Muscle of leg (tissue), 3 donors: ENCODE measurements at regions not wholly inside any gene's neighbourhood (a gene's known extent, or its start where the extent isn't known, plus 50 kb on each side); places are given as distances from the start of the nearest gene placed in this dataset.

ENCODE experiments used
- DNase-seq: peaks from one replicate; pipeline ENCODE4 v3.0.0; 2013
- H3K27ac ChIP-seq: one replicate; pipeline ENCODE4 v1.5.1; 2013; ENCODE audit warnings: mild to moderate bottlenecking, low read length, control low read depth
- H3K27me3 ChIP-seq: one replicate; pipeline ENCODE4 v1.6.1; 2013; ENCODE audit warnings: low read length; ENCODE audit not compliant: control insufficient read depth, insufficient read depth
- H3K36me3 ChIP-seq: one replicate; pipeline ENCODE4 v1.6.1; 2013; ENCODE audit warnings: low read length; ENCODE audit not compliant: control insufficient read depth, insufficient read depth
- H3K4me1 ChIP-seq: one replicate; pipeline ENCODE4 v1.6.1; 2013; ENCODE audit warnings: low read length; ENCODE audit not compliant: control insufficient read depth, insufficient read depth
- H3K4me3 ChIP-seq: one replicate; pipeline ENCODE4 v1.5.1; 2013; ENCODE audit warnings: low read length, control low read depth
- H3K9me3 ChIP-seq: replicated peaks from 2 replicates; pipeline ENCODE4 v1.6.1; 2013; ENCODE audit warnings: low read depth, low read length; ENCODE audit not compliant: control insufficient read depth
- WGBS: methylation state at CpG from one replicate; pipeline ENCODE4 v1.1.5; 2013; ENCODE audit warnings: missing lambda C conversion rate; ENCODE audit not compliant: insufficient coverage; 5-methylcytosine and 5-hydroxymethylcytosine counted together

GRCh38 chr11:127182586-127183203, 182.1 kb upstream of the KIRREL3 start:
- Histone ChIP-seq H3K27ac (no peak overlapping the region), H3K4me3 (no peak overlapping the region), H3K9me3 (no peaks in the 10 kb centered on the region), H3K36me3 (no peaks in the 10 kb centered on the region), H3K27me3 (peaks cover 2% of the 10 kb centered on the region), H3K4me1 (no peaks in the 10 kb centered on the region)
- DNase-seq: peak; percentile 5
- WGBS: 40% methylated on average over 2 of the region's 8 CpGs

DNA sequence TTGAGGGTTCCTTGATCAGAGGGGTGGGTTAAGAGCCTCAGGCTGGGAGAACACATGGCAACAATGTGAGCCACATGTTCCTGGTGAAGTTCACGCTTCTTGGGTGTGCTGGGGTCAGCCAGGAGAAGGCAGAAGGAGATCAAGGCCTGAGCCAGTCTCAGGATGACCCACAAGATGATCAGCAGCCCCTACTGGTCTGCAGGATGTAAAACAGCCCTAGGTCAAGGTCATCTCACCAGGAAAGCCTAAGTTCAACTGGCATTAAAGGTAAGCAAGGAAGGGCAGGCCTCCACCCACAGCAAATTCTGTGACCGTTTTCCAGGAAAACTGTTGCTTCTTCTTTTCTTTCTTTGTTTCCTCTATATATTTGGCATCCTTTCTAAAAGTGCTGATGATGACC, 156.7 kb upstream of the KIRREL3 start:
- Histone ChIP-seq H3K9me3 (no peaks in the 10 kb centered on the region), H3K4me3 (no peak overlapping the region), H3K27ac (no peak overlapping the region), H3K4me1 (no peaks in the 10 kb centered on the region), H3K36me3 (no peaks in the 10 kb centered on the region), H3K27me3 (no peaks in the 10 kb centered on the region)
- 88% methylated on average over 1 of the region's 2 CpGs for WGBS
- DNase-seq: no peak

DNA sequence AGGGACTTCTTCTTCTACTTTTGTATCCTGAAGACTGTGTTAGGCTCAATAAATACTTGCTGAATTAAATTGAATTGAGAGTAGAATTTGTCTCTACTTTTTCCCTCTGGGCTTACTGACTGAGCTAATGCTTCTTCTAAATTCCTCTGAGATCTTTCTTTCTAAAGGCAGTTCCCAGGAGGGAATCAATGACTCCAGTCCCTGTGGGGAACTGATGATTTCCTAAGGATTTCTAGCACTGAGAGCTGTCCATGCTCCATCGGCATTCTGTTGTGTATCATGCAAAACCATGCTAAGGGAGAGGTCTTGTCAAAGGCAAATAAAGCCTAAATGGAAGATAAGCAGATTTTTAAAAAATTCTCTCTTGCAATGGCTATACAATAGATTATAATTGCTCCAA, 148.8 kb upstream of the KIRREL3 start:
- H3K4me1 ChIP-seq: no peaks in the 10 kb centered on the region
- WGBS: no CpG with 5 or more reads among the region's 1 CpG
- DNase-seq: no peak

DNA sequence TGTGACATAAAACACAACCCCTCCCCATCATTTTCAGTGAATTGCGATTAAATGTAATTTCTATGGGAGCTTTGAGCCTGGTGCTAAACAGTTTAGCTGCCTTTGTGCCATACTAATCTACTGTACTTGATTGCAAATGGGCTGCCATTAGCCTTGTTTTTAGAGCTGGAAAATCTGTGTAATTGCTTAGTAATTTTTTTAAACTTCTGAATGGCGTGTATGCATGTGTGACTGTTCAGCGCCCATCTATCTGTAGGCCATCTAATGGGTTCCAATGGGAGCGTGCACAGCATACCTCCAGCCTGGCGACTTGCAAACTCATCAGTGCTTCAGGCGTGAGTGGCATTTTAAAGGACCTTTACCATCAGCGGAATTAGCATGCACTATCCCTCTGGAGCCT, 142.7 kb upstream of the KIRREL3 start:
- Histone ChIP-seq H3K9me3 (no peaks in the 10 kb centered on the region), H3K36me3 (no peaks in the 10 kb centered on the region), H3K27me3 (no peaks in the 10 kb centered on the region), H3K4me3 (no peak overlapping the region), H3K27ac (no peak overlapping the region), H3K4me1 (no peaks in the 10 kb centered on the region)
- 86% methylated on average over 6 of the region's 7 CpGs for WGBS
- DNase-seq: no peak

More for the DNA sequence above, 148.8 kb upstream of the KIRREL3 start:
- H3K9me3 ChIP-seq: no peaks in the 10 kb centered on the region
- H3K27me3 ChIP-seq: no peaks in the 10 kb centered on the region
- H3K4me3 ChIP-seq: no peak overlapping the region
- no peak overlapping the region for H3K27ac ChIP-seq
- no peaks in the 10 kb centered on the region for H3K36me3 ChIP-seq

- H3K4me1 ChIP-seq: no peaks in the 10 kb centered on the region
- no peaks in the 10 kb centered on the region for H3K36me3 ChIP-seq
- no peak overlapping the region for H3K4me3 ChIP-seq
- H3K27me3 ChIP-seq: peaks cover 4% of the 10 kb centered on the region
- DNase-seq: no peak
- no peak overlapping the region for H3K27ac ChIP-seq
- H3K9me3 ChIP-seq: no peaks in the 10 kb centered on the region
- no CpG with 5 or more reads among the region's 3 CpGs for WGBS
These were observed 138.0 kb upstream of the KIRREL3 start for GRCh38 chr11:127138613-127139012.

GRCh38 chr11:127137771-127138280, 137.3 kb upstream of the KIRREL3 start:
- no peaks in the 10 kb centered on the region for H3K9me3 ChIP-seq
- no peaks in the 10 kb centered on the region for H3K36me3 ChIP-seq
- no peak overlapping the region for H3K27ac ChIP-seq
- 42% methylated on average over 6 of the region's 15 CpGs for WGBS
- no peak for DNase-seq
- no peak overlapping the region for H3K4me3 ChIP-seq
- H3K4me1 ChIP-seq: no peaks in the 10 kb centered on the region
- peaks cover 4% of the 10 kb centered on the region for H3K27me3 ChIP-seq

- 83% methylated on average over 4 of the region's 6 CpGs for WGBS
- no peaks in the 10 kb centered on the region for H3K9me3 ChIP-seq
- no peak for DNase-seq
- H3K4me3 ChIP-seq: no peak overlapping the region
- H3K4me1 ChIP-seq: no peaks in the 10 kb centered on the region
- peaks cover 4% of the 10 kb centered on the region for H3K27me3 ChIP-seq
- no peak overlapping the region for H3K27ac ChIP-seq
- no peaks in the 10 kb centered on the region for H3K36me3 ChIP-seq
These were observed 135.9 kb upstream of the KIRREL3 start for GRCh38 chr11:127136438-127136837.

GRCh38 chr11:127135256-127135655, 134.7 kb upstream of the KIRREL3 start:
- Histone ChIP-seq H3K27me3 (peaks cover 4% of the 10 kb centered on the region), H3K36me3 (no peaks in the 10 kb centered on the region), H3K9me3 (no peaks in the 10 kb centered on the region), H3K27ac (no peak overlapping the region), H3K4me3 (no peak overlapping the region), H3K4me1 (no peaks in the 10 kb centered on the region)
- no peak for DNase-seq
- WGBS: no CpG with 5 or more reads among the region's 3 CpGs

GRCh38 chr11:127133061-127133460, 132.5 kb upstream of the KIRREL3 start:
- Histone ChIP-seq H3K27ac (no peak overlapping the region), H3K9me3 (no peaks in the 10 kb centered on the region), H3K4me1 (no peaks in the 10 kb centered on the region), H3K27me3 (peaks cover 4% of the 10 kb centered on the region), H3K4me3 (no peak overlapping the region), H3K36me3 (no peaks in the 10 kb centered on the region)
- DNase-seq: no peak
- WGBS: 89% methylated on average over 3 of the region's 6 CpGs

GRCh38 chr11:127130321-127130720, 129.8 kb upstream of the KIRREL3 start:
- H3K4me1 ChIP-seq: no peaks in the 10 kb centered on the region
- no peak for DNase-seq
- H3K27me3 ChIP-seq: no peaks in the 10 kb centered on the region
- no peaks in the 10 kb centered on the region for H3K36me3 ChIP-seq
- no peak overlapping the region for H3K27ac ChIP-seq
- WGBS: 71% methylated on average over 1 of the region's 1 CpG
- no peaks in the 10 kb centered on the region for H3K9me3 ChIP-seq
- H3K4me3 ChIP-seq: no peak overlapping the region

GRCh38 chr11:127126986-127127385, 126.4 kb upstream of the KIRREL3 start:
- no peaks in the 10 kb centered on the region for H3K27me3 ChIP-seq
- H3K4me3 ChIP-seq: no peak overlapping the region
- H3K36me3 ChIP-seq: no peaks in the 10 kb centered on the region
- peak; percentile 59 for DNase-seq
- no peaks in the 10 kb centered on the region for H3K9me3 ChIP-seq
- H3K4me1 ChIP-seq: no peaks in the 10 kb centered on the region
- H3K27ac ChIP-seq: no peak overlapping the region
- 8% methylated on average over 2 of the region's 3 CpGs for WGBS
